ENCODE measurements at regions not wholly inside any gene's neighbourhood (a gene's known extent, or its start where the extent isn't known, plus 50 kb on each side); places are given as distances from the start of the nearest gene placed in this dataset.

DNA sequence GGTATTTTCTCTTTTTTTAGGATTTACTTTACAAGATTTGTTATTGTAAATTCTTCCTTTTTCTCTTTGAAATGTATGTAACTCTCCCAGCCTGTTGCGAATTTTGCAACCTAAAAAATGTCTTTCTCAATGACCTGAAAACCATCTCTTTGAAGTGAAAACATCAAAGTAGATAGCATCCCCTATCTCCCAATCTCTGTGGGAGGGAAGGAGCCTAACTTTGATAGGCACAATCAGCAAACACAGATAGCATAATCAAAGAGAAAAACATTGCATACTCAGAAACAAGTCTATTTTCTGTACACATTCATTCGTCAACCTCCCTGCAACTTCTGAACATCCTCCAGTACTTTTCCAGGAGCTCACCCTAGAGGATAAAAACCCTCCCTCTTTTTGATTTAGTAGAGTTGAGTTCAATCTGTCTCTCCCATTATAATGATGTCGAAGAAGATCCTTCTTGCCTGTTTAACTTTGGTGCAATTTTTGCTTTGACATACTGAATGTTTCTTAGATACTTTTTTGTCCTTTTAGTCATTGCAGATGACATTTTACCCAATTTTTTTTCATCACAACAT lies 849.2 kb upstream of the LRFN5 start:
- Histone ChIP-seq H3K79me2 (ENCODE audit: insufficient read depth, low read length) (no peaks in the 10 kb centered on the region), H3K4me2 (ENCODE audit: low read length) (no peak overlapping the region), H3K4me3 (replicated peaks in 1 of 2; ENCODE audit: low read depth in 1 of 2, low read length in 2 of 2) (no peak overlapping the region), H3K27ac (ENCODE audit: low read depth, low read length) (no peak overlapping the region), H3K9me2 (ENCODE audit: insufficient read depth) (no peaks in the 10 kb centered on the region), H3K27me3 (ENCODE audit: insufficient read depth, low read length) (no peaks in the 10 kb centered on the region), H3K4me1 (ENCODE audit: control insufficient read depth in 1 of 2, insufficient read depth in 2 of 2, low read length in 2 of 2) (no peaks in the 10 kb centered on the region), H4K20me1 (ENCODE audit: insufficient read depth) (no peaks in the 10 kb centered on the region), H3K36me3 (ENCODE audit: control insufficient read depth in 1 of 2, insufficient read depth in 2 of 2, low read length in 2 of 2) (no peaks in the 10 kb centered on the region), H2AFZ (ENCODE audit: low read depth, low read length, poor library complexity, severe bottlenecking) (no peak overlapping the region), H3K9ac (ENCODE audit: low read length) (no peak overlapping the region), H3K9me3 (ENCODE audit: control insufficient read depth in 1 of 2, insufficient read depth in 1 of 2, low read depth in 1 of 2, low read length in 2 of 2) (no peaks in the 10 kb centered on the region)
- intact Hi-C loops (cut with micrococcal nuclease): no loop called here
- ChIA-PET POLR2A (no interaction called here), RAD21 (ENCODE audit: low non-redundant PET in 1 of 2, low total read pairs in 2 of 2, uncharacterized antibody in 2 of 2, unreplicated experiment in 2 of 2) (no interaction called here), CTCF (no interaction called here)
- no TSS peak for BruUV-seq (replicated peaks)
- TF ChIP-seq EGR1 (IDR thresholded peaks at IDR 0.05; ENCODE audit: low read depth) (no peak), SP1 (IDR thresholded peaks at IDR 0.05; ENCODE audit: low read depth) (no peak), ZFX (IDR thresholded peaks at IDR 0.05) (no peak), RAD21 (IDR thresholded peaks at IDR 0.05; ENCODE audit: low read depth) (no peak), SRF (IDR thresholded peaks at IDR 0.05; ENCODE audit: low read depth) (no peak), FOSL1 (IDR thresholded peaks at IDR 0.05; ENCODE audit: low read depth) (no peak), TCF7L2 (IDR thresholded peaks at IDR 0.05; ENCODE audit: borderline replicate concordance, extremely low read depth, insufficient read depth, insufficient read length) (no peak), YY1 (IDR thresholded peaks at IDR 0.05; ENCODE audit: extremely low read depth, insufficient replicate concordance, low read depth, low read length) (no peak), JUND (IDR thresholded peaks at IDR 0.05) (no peak), POLR2A (IDR thresholded peaks at IDR 0.05; ENCODE audit: borderline replicate concordance, extremely low read depth, insufficient read depth, insufficient read length) (no peak)
- TF ChIP-seq, protein P1, sequence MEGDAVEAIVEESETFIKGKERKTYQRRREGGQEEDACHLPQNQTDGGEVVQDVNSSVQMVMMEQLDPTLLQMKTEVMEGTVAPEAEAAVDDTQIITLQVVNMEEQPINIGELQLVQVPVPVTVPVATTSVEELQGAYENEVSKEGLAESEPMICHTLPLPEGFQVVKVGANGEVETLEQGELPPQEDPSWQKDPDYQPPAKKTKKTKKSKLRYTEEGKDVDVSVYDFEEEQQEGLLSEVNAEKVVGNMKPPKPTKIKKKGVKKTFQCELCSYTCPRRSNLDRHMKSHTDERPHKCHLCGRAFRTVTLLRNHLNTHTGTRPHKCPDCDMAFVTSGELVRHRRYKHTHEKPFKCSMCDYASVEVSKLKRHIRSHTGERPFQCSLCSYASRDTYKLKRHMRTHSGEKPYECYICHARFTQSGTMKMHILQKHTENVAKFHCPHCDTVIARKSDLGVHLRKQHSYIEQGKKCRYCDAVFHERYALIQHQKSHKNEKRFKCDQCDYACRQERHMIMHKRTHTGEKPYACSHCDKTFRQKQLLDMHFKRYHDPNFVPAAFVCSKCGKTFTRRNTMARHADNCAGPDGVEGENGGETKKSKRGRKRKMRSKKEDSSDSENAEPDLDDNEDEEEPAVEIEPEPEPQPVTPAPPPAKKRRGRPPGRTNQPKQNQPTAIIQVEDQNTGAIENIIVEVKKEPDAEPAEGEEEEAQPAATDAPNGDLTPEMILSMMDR (IDR thresholded peaks at IDR 0.05 in 2 of 3, conservative IDR thresholded peaks at IDR 0.05 in 1 of 3; ENCODE audit: borderline replicate concordance in 1 of 3, insufficient read depth in 1 of 3, low read depth in 2 of 3, low read length in 2 of 3): no peak
- no peak for ATAC-seq
- DNase-seq (ENCODE audit: low read depth, low spot score): no peak
